ENCODE measurements at regions not wholly inside any gene's neighbourhood (a gene's known extent, or its start where the extent isn't known, plus 50 kb on each side); places are given as distances from the start of the nearest gene placed in this dataset.

GRCh38 chr1:234990874-234991801 is 137.5 kb downstream of the TOMM20 start:
- DNase-seq (ENCODE audit: extremely low spot score, insufficient read length, low read depth) (no peak), FAIRE-seq (no peak)

DNA sequence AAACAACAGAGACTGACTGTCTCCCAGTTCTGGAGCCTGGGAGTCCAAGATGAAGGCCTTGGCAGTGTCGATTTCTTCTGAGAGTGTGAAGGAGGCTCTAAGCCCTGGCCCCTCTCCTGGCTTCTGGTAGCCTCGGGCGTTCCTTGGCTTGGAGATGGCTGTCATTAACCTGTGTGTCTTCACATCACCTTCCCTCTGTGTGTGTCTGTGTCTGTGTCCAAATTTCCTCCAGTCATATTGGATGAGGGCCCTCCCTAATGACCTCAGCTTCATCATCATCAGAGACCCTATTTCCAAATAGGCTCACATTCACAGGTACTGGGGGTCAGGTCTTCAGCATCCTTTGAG is 138.3 kb downstream of the TOMM20 start:
- FAIRE-seq, result no peak
- DNase-seq (ENCODE audit: extremely low spot score, insufficient read length, low read depth), result no peak

- FAIRE-seq, result no peak
- DNase-seq (ENCODE audit: extremely low spot score, insufficient read length, low read depth), result no peak
Observed at GRCh38 chr1:234989479-234990327, 138.9 kb downstream of the TOMM20 start.

GRCh38 chr1:234989019-234989418 is 139.6 kb downstream of the TOMM20 start:
- no peak for DNase-seq (ENCODE audit: extremely low spot score, insufficient read length, low read depth)
- FAIRE-seq, result no peak

GRCh38 chr1:234988536-234988935 is 140.1 kb downstream of the TOMM20 start:
- no peak for FAIRE-seq
- DNase-seq (ENCODE audit: extremely low spot score, insufficient read length, low read depth), result no peak

- FAIRE-seq (no peak), DNase-seq (ENCODE audit: extremely low spot score, insufficient read length, low read depth) (no peak)
Observed at GRCh38 chr1:234988155-234988517, 140.5 kb downstream of the TOMM20 start.

- DNase-seq (ENCODE audit: extremely low spot score, insufficient read length, low read depth), result no peak
- peak; percentile 73 for FAIRE-seq
Observed at GRCh38 chr1:234987415-234988154, 141.1 kb downstream of the TOMM20 start.

- no peak for FAIRE-seq
- DNase-seq (ENCODE audit: extremely low spot score, insufficient read length, low read depth), result no peak
Observed at GRCh38 chr1:234986750-234987414, 141.8 kb downstream of the TOMM20 start.

GRCh38 chr1:234985516-234986294 is 142.9 kb downstream of the TOMM20 start:
- DNase-seq (ENCODE audit: extremely low spot score, insufficient read length, low read depth) (no peak), FAIRE-seq (no peak)

- FAIRE-seq, result no peak
Observed at GRCh38 chr1:234985007-234985370, 143.6 kb downstream of the TOMM20 start.

DNA sequence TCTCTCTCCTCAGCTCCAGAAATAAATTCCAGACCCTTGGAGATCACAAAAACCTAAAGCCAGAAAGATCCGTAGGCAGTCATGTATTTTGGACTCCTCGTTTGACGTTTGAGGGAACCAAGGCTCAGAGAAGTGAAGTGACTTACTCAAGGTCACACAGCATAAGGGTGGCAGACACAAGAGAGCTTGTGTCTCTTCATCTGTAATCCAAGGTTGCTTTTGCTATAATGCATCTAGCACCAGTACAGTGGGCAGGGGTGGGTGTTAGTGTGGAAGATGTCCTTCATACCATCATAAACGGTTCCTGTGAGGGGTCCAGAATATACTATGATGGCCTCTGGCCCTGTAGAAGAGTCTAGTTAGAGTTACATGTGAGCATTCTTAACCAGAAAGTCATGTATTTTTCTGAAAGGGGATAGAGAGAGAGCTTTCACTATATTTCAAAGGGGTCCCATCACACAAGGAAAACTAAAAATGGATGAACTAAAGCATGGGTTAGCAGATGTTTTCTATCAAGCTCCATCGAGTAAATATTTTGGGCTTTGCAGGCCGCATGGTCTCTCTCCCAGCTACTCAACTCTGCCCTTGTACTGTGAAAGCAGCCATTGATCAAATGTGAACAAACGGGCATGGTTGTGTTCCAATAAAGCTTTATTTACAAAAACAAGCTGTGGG is 144.9 kb downstream of the TOMM20 start:
- FAIRE-seq (no peak), DNase-seq (ENCODE audit: extremely low spot score, insufficient read length, low read depth) (no peak)

More at GRCh38 chr1:234985007-234985370, 143.6 kb downstream of the TOMM20 start:
- no peak for DNase-seq (ENCODE audit: extremely low spot score, insufficient read length, low read depth)

- DNase-seq (ENCODE audit: extremely low spot score, insufficient read length, low read depth), result no peak
- no peak for FAIRE-seq
Observed at GRCh38 chr1:234981758-234982157, 146.9 kb downstream of the TOMM20 start.

GRCh38 chr1:234980645-234981396 is 147.8 kb downstream of the TOMM20 start:
- no peak for DNase-seq (ENCODE audit: extremely low spot score, insufficient read length, low read depth)
- FAIRE-seq, result peak; percentile 81

DNA sequence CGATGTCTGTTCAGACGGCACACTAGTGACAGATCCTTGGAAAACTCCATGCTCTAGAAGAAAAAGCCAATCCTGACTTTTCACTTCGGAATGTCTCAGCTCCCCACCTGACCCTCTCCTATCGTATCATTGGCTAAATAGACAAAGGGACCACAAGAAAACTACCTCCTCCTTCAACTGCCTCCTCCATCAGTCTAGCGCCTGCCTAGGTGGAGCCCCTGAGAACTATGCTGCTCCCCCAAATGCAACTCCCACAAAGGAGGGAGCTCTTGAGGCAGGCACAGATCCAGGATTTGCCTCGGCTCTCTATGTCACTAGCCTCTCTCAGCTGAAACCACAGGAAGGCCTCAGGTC is 148.4 kb downstream of the TOMM20 start:
- FAIRE-seq (no peak), DNase-seq (ENCODE audit: extremely low spot score, insufficient read length, low read depth) (no peak)

DNA sequence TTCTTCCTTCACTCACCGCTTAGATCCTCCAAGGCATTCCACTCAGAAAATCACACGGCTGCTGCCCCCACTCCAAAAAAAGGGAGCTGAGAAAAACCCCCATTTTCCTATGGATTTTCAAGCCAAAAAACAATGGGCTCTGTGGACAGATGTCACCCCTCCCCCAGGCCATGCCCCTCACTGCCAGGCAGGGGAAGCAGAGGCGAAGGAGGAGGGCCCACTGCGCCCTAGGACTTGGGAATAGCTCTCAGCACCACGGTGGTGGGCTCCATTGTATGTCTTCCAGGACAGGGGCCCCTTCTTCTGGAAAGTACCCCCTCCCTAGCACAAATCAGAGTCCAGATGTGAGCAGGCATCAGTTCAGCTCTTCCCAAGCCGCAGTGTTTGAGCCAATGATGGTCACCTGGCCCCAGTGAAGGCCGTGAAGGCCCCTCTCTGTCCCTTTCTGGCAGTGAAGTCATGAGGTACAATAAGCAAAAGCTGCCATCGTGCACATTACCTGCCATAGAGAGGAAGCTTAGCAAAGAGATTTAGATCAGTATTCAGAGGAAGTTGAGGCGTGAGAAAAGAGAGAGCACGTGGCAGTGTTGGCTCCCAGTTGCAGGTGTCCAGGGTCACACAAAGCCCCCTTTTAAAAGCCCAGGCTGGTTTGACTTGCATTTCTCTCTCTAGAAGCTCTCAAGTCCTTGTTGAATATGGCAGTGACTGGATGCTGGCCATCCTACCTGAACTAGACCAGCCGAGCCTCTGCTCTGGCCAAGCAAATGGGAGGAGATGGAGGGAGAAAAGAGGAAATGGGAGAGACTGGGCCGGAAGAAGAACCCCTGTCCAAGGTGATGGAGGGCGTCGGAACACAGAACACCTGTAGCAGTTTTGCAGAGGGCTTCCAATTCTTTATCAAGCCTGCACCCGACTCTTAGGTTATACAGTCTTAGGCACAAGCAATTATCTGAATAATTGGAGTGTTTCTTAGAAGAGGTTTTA is 149.0 kb downstream of the TOMM20 start:
- no peak for DNase-seq (ENCODE audit: extremely low spot score, insufficient read length, low read depth)
- FAIRE-seq, result no peak

DNA sequence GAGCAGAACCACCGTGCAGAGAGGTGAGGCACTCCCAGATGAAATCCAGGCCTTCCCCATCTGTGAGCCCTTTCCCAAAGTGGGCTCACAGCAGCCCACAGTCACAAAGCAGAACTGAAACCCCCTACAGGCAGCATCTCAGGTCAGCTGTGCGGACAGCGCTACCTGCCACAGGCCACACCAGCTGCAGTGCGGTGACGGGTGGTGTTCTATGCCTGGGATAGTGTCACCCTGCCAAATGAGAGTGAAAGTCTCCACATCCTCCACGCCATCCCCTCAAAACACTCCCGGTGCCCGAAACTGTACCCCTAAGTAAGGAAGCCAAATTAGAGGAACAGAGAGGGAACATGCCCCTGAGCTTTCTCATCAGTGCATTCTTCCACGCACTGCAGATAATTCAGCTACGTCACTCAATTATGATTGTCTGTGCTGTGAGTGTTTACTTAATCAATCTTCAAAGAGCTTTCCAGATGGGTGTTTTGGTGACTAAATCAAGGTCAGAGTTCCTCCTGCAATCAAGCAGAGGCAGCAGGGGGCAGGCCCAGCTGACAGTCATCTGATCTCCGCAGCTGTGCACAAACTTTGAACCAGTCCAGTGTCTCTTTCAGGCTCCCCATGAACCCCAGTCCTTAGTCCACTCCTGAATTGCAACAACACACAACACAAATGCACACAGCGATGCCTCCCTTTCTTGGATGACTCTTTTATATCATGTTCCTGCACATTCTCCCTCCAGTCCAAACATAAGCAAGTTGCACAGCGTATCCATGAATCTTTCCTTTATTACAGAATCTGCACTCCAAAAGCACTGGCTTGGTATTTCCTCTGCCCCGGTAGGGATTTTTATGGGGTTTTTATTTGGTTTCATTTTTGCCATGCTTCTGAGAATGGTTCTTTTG is 150.0 kb downstream of the TOMM20 start:
- DNase-seq (ENCODE audit: extremely low spot score, insufficient read length, low read depth), result no peak
- peak; percentile 83 for FAIRE-seq

All from GM18507 (cell line).